ENCODE measurements at regions not wholly inside any gene's neighbourhood (a gene's known extent, or its start where the extent isn't known, plus 50 kb on each side); places are given as distances from the start of the nearest gene placed in this dataset.

DNA sequence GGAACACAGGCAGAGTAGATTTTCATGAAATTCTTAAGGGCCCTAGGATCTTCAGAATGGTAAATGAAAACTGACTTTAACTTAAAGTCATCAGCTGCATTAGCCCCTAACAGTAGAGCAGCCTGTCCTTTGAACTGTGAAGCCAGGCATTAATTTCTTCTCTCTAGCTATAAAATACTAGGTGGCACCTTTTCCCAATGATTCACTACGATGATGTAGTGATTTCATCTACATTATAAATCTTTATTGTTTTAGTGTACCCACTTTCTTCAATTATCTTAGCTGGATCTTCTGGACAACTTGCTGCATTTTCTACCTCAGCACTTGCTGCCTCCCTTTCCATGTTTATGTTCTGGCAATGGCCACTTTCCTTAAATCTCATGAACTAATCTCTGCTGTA lies 290.5 kb downstream of the NOL4 start:
- TF ChIP-seq POLR2A (IDR thresholded peaks at IDR 0.05) = no peak
- TF ChIP-seq, protein P1, sequence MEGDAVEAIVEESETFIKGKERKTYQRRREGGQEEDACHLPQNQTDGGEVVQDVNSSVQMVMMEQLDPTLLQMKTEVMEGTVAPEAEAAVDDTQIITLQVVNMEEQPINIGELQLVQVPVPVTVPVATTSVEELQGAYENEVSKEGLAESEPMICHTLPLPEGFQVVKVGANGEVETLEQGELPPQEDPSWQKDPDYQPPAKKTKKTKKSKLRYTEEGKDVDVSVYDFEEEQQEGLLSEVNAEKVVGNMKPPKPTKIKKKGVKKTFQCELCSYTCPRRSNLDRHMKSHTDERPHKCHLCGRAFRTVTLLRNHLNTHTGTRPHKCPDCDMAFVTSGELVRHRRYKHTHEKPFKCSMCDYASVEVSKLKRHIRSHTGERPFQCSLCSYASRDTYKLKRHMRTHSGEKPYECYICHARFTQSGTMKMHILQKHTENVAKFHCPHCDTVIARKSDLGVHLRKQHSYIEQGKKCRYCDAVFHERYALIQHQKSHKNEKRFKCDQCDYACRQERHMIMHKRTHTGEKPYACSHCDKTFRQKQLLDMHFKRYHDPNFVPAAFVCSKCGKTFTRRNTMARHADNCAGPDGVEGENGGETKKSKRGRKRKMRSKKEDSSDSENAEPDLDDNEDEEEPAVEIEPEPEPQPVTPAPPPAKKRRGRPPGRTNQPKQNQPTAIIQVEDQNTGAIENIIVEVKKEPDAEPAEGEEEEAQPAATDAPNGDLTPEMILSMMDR (IDR thresholded peaks at IDR 0.05) = no peak

Measured in Peyer's patch (tissue), 4 donors.